GM18502 (cell line): ENCODE measurements at regions not wholly inside any gene's neighbourhood (a gene's known extent, or its start where the extent isn't known, plus 50 kb on each side); places are given as distances from the start of the nearest gene placed in this dataset.

ENCODE experiments used
- ATAC-seq: cut with Tn5 transposase; IDR thresholded peaks from one replicate; pipeline ENCODE4 v1.9.1; 2021; ENCODE audit warnings: mild to moderate bottlenecking; ENCODE audit not compliant: unreplicated experiment, poor library complexity

- ATAC-seq = no peak
Observed at GRCh38 chr7:25279705-25280104, 51.4 kb upstream of the NPVF start.

DNA sequence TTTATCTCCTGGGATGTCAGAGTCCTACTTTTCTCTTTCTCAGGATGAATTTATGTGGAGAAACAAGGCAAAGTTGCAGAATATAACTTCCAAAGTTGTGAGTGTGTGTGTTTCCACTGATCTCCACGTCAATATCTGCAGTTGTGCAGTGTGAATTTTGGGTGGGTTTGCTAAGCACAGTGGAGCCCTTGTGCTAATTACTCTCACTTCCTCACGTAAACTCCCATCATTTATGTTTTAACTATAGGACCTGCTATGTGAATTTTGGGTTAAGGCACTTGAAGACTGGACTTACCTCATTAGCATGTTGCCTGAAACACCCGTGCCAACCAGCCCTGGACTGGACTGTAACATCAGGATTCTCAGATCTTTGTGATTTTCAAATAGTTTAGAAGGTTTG lies 51.9 kb upstream of the NPVF start:
- ATAC-seq = no peak

- no peak for ATAC-seq
Observed at GRCh38 chr7:25282194-25282593, 53.9 kb upstream of the NPVF start.

- no peak for ATAC-seq
Observed at GRCh38 chr7:25286756-25287155, 58.5 kb upstream of the NPVF start.

DNA sequence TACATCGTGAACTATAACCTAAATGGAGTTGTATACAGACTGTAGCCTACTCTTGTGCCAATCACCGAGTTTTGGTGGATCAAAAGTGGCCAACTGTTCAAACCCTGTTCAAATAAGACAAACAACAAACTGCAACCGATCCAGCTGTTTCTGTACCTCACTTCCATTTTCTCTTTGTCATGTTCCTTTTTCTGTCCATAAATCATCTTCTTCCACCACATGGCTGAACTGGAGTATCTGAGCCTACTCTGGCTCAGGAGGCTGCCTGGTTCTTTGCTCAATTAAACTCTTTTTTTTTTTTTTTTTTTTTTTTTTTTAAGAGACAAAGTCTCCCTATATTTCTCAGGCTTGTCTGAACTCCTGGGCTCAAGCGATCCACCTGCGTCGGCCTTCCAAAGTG lies 59.0 kb upstream of the NPVF start:
- ATAC-seq = no peak

DNA sequence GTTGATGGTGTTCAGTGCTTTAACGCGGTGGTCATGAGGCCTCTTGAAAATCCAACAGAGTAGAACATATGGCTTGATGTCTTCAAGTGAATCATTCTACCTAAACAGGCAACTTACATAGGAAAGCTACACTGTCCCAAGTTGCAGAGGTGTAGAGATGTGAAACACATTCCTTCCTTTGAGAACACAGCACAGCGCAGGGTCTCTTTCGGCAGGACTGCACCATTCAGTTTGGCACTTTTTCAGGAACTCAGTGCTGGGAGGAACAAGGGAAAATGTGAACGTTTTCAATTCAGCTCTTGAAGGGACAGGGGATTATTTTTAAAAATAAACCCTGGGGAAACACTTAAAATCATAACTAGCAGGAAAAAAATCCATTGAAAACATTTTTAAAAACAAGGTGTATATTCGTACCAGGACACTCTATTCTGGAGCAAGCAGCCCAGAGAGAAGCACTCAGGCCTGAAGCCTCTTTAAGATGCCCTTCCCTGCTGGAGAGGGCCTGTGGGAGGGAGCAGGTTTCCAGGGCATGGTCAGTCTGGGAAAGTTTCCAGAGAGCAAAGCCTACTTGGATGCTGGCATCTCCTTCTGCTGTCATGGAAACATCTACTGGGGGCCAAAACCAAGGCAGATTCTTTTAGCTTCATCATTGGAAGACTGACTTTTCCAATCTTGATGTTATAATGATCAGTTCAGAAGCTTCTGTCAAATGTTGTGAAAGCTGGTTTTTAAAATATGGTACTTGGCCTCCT lies 60.4 kb upstream of the NPVF start:
- no peak for ATAC-seq

DNA sequence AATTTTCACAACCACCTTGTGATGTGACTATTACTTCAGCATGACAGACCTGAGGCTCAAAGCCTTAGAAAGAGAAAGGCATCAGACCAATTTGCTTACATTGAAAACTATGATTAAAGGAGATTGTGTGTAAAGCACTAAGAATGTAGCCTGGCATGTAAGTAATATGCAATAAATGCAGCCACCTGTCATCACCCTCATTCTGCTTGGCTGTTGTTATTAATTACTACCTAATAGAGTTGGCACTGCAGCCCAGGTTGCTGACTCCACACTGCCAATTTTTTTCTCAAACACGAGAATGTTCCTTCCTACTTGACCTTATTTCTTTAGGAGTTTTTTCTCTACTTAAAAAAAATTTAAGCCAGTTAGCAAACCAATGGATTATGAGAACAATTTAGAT lies 61.2 kb upstream of the NPVF start:
- ATAC-seq = no peak

- ATAC-seq = no peak
Observed at GRCh38 chr7:25294624-25295023, 66.3 kb upstream of the NPVF start.

DNA sequence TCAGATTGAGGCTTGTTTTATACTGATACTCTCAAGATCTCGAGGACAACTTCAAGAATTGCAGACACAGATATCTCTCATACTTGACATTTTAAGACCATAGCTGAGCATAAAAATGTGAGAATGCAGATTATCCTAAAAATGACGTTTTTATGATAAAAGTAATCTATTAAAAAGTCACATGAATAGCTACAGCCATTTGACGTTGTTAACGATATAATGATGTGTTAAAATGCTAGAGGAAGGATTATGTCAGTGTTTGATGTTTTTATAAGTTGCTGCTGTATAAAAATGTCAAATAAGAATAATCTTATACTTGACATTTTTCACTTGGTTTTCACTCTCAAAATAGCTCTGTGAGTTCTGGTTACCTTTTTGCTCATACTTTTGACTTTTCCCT lies 67.1 kb upstream of the NPVF start:
- no peak for ATAC-seq

- ATAC-seq = no peak
Observed at GRCh38 chr7:25296086-25296485, 67.8 kb upstream of the NPVF start.

DNA sequence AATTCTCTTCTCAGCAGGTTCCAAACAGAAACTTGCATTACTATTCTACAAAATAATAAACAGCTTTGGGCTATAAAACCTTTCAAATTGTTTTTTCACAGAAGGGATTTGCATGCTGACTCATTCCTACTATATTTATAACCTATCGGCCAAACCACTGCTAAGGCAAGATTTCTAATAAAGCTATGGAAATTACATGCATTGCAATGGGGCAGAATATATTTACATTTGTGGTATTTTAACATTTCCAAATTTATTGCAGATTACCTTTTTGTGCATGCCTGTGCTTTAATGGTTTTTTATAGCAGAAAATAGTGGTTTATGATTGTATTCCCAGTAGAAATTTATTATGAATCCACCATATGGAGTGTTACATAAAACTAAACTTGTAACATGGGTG lies 69.0 kb upstream of the NPVF start:
- ATAC-seq = no peak

GRCh38 chr7:25303281-25304181 lies 75.2 kb upstream of the NPVF start:
- ATAC-seq = no peak

GRCh38 chr7:25304691-25305090 lies 76.4 kb upstream of the NPVF start:
- ATAC-seq = no peak

DNA sequence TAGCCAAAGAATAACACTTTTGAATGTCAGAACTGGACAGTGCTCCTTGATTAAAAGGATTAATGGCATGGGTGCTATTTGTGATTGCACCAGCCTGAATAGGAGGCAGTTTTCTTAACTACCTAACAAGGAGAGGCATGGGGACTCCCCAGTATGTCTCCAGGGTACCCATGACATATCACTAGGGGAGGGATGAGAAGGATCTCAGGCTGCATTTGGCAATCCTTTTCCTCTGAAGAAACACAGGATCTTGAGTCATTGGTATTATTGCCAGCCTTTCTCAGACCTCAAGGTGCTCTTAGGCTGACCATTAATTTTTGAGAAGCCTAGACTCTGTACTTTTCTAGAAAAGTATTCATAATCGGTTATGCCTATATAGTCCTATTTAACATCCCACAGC lies 77.5 kb upstream of the NPVF start:
- ATAC-seq = no peak

DNA sequence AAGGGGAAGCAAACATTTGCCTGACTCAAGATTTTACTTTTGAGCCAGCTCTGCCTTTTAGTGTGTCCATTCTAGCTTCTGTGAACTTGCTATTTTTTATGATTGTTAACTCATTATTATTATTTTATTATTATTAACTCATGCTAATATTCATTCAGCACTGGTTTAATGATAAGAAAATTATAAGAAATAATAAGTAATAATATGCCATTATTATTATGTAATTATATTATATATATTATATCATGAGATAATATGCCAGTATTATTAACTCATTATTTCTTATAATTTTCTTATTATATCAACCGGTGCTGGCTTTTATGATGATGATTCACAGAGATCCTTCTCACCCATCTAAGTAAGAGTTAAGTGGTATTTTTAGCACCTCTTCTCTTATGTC lies 79.3 kb upstream of the NPVF start:
- no peak for ATAC-seq

DNA sequence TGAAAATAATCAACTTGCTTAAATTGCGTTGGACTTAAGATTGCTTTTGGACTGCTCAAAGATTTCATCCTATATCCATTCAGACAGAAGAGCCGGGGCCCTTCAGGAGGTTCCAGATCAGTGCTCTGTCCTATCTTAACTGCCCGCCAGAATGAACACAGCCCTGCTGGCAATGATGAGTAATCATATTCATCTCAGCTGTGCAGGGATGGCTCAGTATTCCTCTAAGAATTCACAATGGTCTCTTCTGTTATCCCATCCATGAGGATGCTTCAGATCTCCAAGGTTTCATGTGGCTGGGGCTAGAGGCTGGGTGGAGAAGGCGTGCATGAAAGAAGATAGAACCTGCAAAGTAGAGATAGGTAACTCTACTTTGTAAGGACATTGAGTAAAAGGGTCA lies 80.0 kb upstream of the NPVF start:
- no peak for ATAC-seq

DNA sequence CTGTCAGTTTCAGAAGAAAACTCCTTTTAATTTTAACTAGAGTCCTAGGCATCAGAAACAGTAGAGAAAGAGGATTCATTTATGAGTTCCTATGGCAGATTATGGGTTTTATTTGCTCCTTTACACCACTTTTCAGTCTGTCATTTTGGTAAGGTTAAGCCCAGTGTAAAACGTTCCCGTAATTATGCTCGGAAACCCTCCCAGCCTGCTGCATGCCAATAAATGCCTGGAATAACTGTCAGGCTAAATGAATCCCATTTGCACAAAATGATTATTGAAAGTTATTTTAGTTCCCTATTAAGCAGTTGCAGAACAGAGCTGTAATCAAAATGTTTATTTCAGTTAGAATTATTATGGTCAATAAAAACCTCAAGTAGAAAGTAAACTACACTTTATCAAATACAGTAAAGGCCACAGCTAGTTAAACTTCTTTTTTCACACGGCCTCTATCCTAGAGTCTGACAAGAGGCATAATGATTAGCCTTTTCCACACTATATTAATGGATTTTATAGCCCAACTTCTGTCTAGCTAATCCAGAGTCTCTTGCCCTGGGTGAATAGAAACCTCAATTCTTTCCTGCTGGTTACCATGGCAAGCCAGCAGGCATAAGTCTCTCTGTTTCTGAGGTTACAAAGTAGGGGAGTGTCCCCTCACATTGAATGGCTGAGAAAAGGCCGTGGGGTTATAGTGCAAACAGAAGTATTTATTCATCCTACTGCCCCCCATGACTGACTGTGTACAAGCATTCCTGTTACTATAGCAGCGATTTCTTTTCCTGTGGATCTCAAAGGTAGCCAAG lies 80.8 kb upstream of the NPVF start:
- ATAC-seq = no peak

- ATAC-seq = no peak
Observed at GRCh38 chr7:25310896-25311295, 82.6 kb upstream of the NPVF start.

DNA sequence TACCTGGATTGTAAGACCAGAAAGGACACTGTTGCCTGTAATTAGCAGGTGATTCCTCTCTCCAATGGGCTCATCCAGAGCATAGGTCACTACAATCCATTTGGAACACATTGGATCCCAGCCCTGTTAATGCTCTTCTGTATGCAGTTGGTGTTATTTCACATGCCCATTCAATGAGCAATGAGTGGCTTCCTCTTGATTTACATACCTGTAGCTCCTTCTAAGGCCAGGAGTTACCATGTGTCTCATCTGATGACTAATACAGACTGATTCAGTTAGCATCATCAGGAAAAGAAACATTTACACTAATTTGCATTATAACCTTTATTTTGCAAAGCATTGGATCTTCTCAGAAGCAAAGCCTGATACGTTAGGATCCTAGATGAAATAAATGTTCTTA lies 83.1 kb upstream of the NPVF start:
- no peak for ATAC-seq

DNA sequence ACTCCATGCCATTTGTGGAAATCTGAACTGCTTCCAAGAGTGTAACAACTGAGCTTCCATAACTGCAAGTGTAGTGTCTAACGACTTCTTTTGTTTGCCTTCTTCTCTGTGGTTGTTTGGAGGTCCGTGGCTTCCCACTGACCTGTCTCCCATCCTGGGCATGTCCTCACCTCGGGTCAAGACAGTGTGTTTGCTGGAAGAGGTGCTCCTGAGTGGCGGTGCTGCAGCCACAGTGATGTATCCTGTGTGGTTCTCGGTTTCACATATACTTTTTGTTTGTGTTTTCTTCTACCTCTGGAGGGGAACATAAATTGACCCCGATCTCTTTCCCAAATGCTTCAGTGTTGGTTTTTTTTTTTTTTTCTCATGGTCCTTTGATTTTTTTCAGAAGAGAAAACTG lies 84.7 kb upstream of the NPVF start:
- no peak for ATAC-seq

DNA sequence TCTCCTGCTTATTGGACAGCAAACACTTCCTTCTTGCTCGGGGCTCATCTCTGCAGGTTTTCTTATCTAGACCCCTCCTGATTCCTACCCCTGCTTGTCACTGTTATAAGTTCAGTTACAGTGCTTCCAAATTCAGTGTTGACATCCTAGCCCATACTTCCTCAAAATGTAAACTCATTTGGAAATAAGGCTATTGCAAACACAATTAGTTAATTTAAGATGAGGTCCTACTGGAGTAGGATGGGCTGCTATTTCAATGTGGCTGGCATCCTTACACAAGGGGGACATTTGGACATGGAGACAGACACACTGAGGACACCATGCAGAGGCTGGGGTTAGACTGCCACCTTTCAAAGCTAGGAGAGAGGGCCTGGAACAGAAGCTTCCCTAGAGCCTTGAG lies 85.2 kb upstream of the NPVF start:
- no peak for ATAC-seq
